Body of pancreas (tissue), 4 donors: ENCODE measurements at regions not wholly inside any gene's neighbourhood (a gene's known extent, or its start where the extent isn't known, plus 50 kb on each side); places are given as distances from the start of the nearest gene placed in this dataset.
"Not testable (repeated sequence)": the region's sequence is repeated elsewhere in the genome, so short reads cannot be mapped to it uniquely, and the experiment has no call there.

ENCODE experiments used
- ATAC-seq: fragments of 150-250 bp; one replicate; pipeline ENCODE4 v1.9.1; 2016
- DNase-seq, 4 donors: peaks; one replicate each; pipeline ENCODE4 v3.0.0-alpha.2; 2019
- H3K27ac ChIP-seq, 4 donors: fragments of 200-600 bp; sonication (generic); 1 replicate in 3 of 4; 2 replicates in 1 of 4; pipeline versions ENCODE4 v1.5.1 to v1.6.1; 2016 to 2019; ENCODE audit warnings: mild to moderate bottlenecking in 1 of 4, mixed read lengths in 1 of 4, moderate library complexity in 1 of 4
- H3K27me3 ChIP-seq, 2 donors: fragments of 200-600 bp; sonication (generic); one replicate each; pipeline ENCODE4 v1.6.0; 2016; ENCODE audit warnings: mild to moderate bottlenecking in 1 of 2
- H3K36me3 ChIP-seq, 2 donors: fragments of 200-600 bp; sonication (generic); replicated peaks in 1 of 2; 2 replicates each; pipeline ENCODE4 v1.5.1; 2016; ENCODE audit warnings: low read depth in 2 of 2; ENCODE audit not compliant: insufficient read depth in 1 of 2
- H3K4me1 ChIP-seq: fragments of 200-600 bp; sonication (generic); one replicate; pipeline ENCODE4 v1.6.0; 2016
- H3K4me3 ChIP-seq, 2 donors: fragments of 200-600 bp; sonication (generic); 1 replicate in 1 of 2; 2 replicates in 1 of 2; pipeline ENCODE4 v1.5.1; 2016 to 2019
- H3K9me3 ChIP-seq, 3 donors: fragments of 200-600 bp; sonication (generic); 1 replicate in 2 of 3; 2 replicates in 1 of 3; pipeline ENCODE4 v1.5.1; 2016
- CTCF ChIP-seq, 7 experiments: fragments of 450-650 bp in 4 of 7; fragments of 200-600 bp in 3 of 7; sonication (generic) in 3 of 7; IDR thresholded peaks; one replicate each; pipeline ENCODE4 v1.5.1; 2016 to 2019; ENCODE audit warnings: antibody characterized with exemption in 7 of 7
- POLR2A ChIP-seq, 3 donors: fragments of 450-650 bp; IDR thresholded peaks; one replicate each; pipeline ENCODE4 v1.6.1; 2016; ENCODE audit warnings: antibody characterized with exemption in 3 of 3, mild to moderate bottlenecking in 2 of 3
- WGBS, 2 donors: methylation state at CpG; one replicate each; pipeline ENCODE4 v1.1.5; 2017; 5-methylcytosine and 5-hydroxymethylcytosine counted together
- intact Hi-C: fragments of 100-400 bp; cut with DNase I; formaldehyde crosslinking; loops from one replicate; pipeline ENCODE4 v1.15.1; 2023

GRCh38 chr12:18888047-18888446 is 150.1 kb downstream of the CAPZA3 start:
- ATAC-seq = no peak
- Histone ChIP-seq H3K4me1 (no peaks in the 10 kb centered on the region), H3K27ac (no peak overlapping the region), H3K36me3 (no peaks in the 10 kb centered on the region), H3K9me3 (no peaks in the 10 kb centered on the region), H3K4me3 (no peak overlapping the region), H3K27me3 (no peaks in the 10 kb centered on the region)
- no peak for TF ChIP-seq POLR2A (IDR thresholded peaks at IDR 0.05)
- DNase-seq = no peak
- WGBS, 2 donors = 65 to 67% methylated on average over 2 of the region's 2 CpGs
- intact Hi-C loops = no loop called here

GRCh38 chr12:18890621-18891020 is 152.7 kb downstream of the CAPZA3 start:
- H3K9me3 ChIP-seq, intact Hi-C loops: not testable (repeated sequence)
- 77% methylated on average over 3 of the region's 3 CpGs for WGBS, 2 donors

GRCh38 chr12:18895540-18895939 is 157.6 kb downstream of the CAPZA3 start:
- 88% methylated on average over 6 to 9 of the region's 9 CpGs for WGBS, 2 donors
- Histone ChIP-seq H3K9me3 (no peaks in the 10 kb centered on the region), H3K4me1 (no peaks in the 10 kb centered on the region), H3K4me3 (no peak overlapping the region), H3K27ac (no peak overlapping the region), H3K27me3 (no peaks in the 10 kb centered on the region), H3K36me3 (no peaks in the 10 kb centered on the region)
- DNase-seq (no peak), ATAC-seq (no peak)
- intact Hi-C loops = no loop called here
- no peak for TF ChIP-seq POLR2A (IDR thresholded peaks at IDR 0.05)
- TF ChIP-seq CTCF (IDR thresholded peaks at IDR 0.05) = no peak

More at GRCh38 chr12:18890621-18891020, 152.7 kb downstream of the CAPZA3 start:
- not testable (repeated sequence) for DNase-seq, H3K36me3 ChIP-seq, H3K4me3 ChIP-seq, H3K27ac ChIP-seq, ATAC-seq, H3K4me1 ChIP-seq, H3K27me3 ChIP-seq

GRCh38 chr12:18895946-18896345 is 158.0 kb downstream of the CAPZA3 start:
- TF ChIP-seq CTCF (IDR thresholded peaks at IDR 0.05) (no peak), POLR2A (IDR thresholded peaks at IDR 0.05) (no peak)
- peak in 2 of 4 donors; percentile 12 to 13 for DNase-seq
- intact Hi-C loops = no loop called here
- Histone ChIP-seq H3K4me3 (no peak overlapping the region), H3K36me3 (no peaks in the 10 kb centered on the region), H3K27me3 (no peaks in the 10 kb centered on the region), H3K4me1 (no peaks in the 10 kb centered on the region), H3K27ac (no peak overlapping the region), H3K9me3 (no peaks in the 10 kb centered on the region)
- ATAC-seq = no peak
- 54 to 60% methylated on average over 1 to 7 of the region's 7 CpGs for WGBS, 2 donors

- 65 to 67% methylated on average over 5 of the region's 5 CpGs for WGBS, 2 donors
- Histone ChIP-seq H3K36me3 (no peaks in the 10 kb centered on the region), H3K4me1 (no peaks in the 10 kb centered on the region), H3K9me3 (no peaks in the 10 kb centered on the region), H3K27ac (no peak overlapping the region), H3K4me3 (no peak overlapping the region), H3K27me3 (no peaks in the 10 kb centered on the region)
- DNase-seq (no peak), ATAC-seq (no peak)
- intact Hi-C loops = no loop called here
- TF ChIP-seq CTCF (IDR thresholded peaks at IDR 0.05) (no peak), POLR2A (IDR thresholded peaks at IDR 0.05) (no peak)
These were observed 159.9 kb downstream of the CAPZA3 start for GRCh38 chr12:18897823-18898222.

GRCh38 chr12:18898470-18898869 is 160.6 kb downstream of the CAPZA3 start:
- WGBS, 2 donors = 87 to 96% methylated on average over 2 of the region's 2 CpGs
- H3K9me3 ChIP-seq = no peaks in the 10 kb centered on the region
- intact Hi-C loops = no loop called here
- H3K4me1 ChIP-seq = no peaks in the 10 kb centered on the region
- no peak overlapping the region for H3K4me3 ChIP-seq
- H3K27me3 ChIP-seq = no peaks in the 10 kb centered on the region
- DNase-seq = no peak
- no peaks in the 10 kb centered on the region for H3K36me3 ChIP-seq
- no peak for ATAC-seq
- no peak for TF ChIP-seq POLR2A (IDR thresholded peaks at IDR 0.05)
- no peak for TF ChIP-seq CTCF (IDR thresholded peaks at IDR 0.05)
- H3K27ac ChIP-seq = no peak overlapping the region
